SK-N-SH treated with all-trans-retinoic acid at 6 μM for 48 hours (cell line): ENCODE measurements at regions not wholly inside any gene's neighbourhood (a gene's known extent, or its start where the extent isn't known, plus 50 kb on each side); places are given as distances from the start of the nearest gene placed in this dataset.
"Not testable (repeated sequence)": the region's sequence is repeated elsewhere in the genome, so short reads cannot be mapped to it uniquely, and the experiment has no call there.

Experiments
- ATAC-seq: fragments of 200-7000 bp; cut with Tn5 transposase; 3 replicates; pipeline ENCODE4 v1.9.1; 2020; ENCODE audit warnings: mild to moderate bottlenecking, moderate library complexity
- ARNTL ChIP-seq: fragments of 450-650 bp; formaldehyde crosslinking; IDR thresholded peaks from 2 replicates; pipeline ENCODE4 v1.5.0; 2020; ENCODE audit warnings: low read depth, mild to moderate bottlenecking, moderate library complexity, borderline replicate concordance
- CSDC2 ChIP-seq: fragments of 250-450 bp; sonication (Bioruptor Pico); IDR thresholded peaks from 2 replicates; pipeline ENCODE4 v1.5.0; 2020; ENCODE audit warnings: mild to moderate bottlenecking, moderate library complexity
- ESRRG ChIP-seq: fragments of 250-450 bp; sonication (Bioruptor Pico); IDR thresholded peaks from 2 replicates; pipeline ENCODE4 v1.6.1; 2021; ENCODE audit warnings: mild to moderate bottlenecking
- GLIS3 ChIP-seq: fragments of 250-450 bp; sonication (Bioruptor Pico); IDR thresholded peaks from 2 replicates; pipeline ENCODE4 v1.5.0; 2020; ENCODE audit warnings: mild to moderate bottlenecking, moderate library complexity
- ISL1 ChIP-seq: fragments of 250-450 bp; sonication (Bioruptor Pico); IDR thresholded peaks from 2 replicates; pipeline ENCODE4 v2.1.2; 2022; ENCODE audit warnings: mild to moderate bottlenecking, moderate library complexity
- OSR1 ChIP-seq: fragments of 250-450 bp; sonication (Bioruptor Pico); IDR thresholded peaks from 2 replicates; pipeline ENCODE4 v1.8.0; 2022; ENCODE audit warnings: moderate library complexity, mild to moderate bottlenecking, inconsistent platforms
- PPARA ChIP-seq: fragments of 250-450 bp; sonication (Bioruptor Pico); IDR thresholded peaks from 2 replicates; pipeline ENCODE4 v1.5.0; 2020; ENCODE audit warnings: mild to moderate bottlenecking, borderline replicate concordance
- RARB ChIP-seq: fragments of 250-450 bp; sonication (Bioruptor Pico); IDR thresholded peaks from 2 replicates; pipeline ENCODE4 v1.8.0; 2021; ENCODE audit warnings: mild to moderate bottlenecking, moderate library complexity
- SNAI2 ChIP-seq: fragments of 250-450 bp; sonication (Bioruptor Pico); IDR thresholded peaks from 2 replicates; pipeline ENCODE4 v1.5.0; 2020; ENCODE audit warnings: mild to moderate bottlenecking, moderate library complexity
- TCF4 ChIP-seq: fragments of 250-450 bp; sonication (Bioruptor Pico); IDR thresholded peaks from 2 replicates; pipeline ENCODE4 v1.8.0; 2021; ENCODE audit warnings: mild to moderate bottlenecking, moderate library complexity, borderline replicate concordance
- ZC3H10 ChIP-seq: fragments of 250-450 bp; sonication (Bioruptor Pico); IDR thresholded peaks from 2 replicates; pipeline ENCODE4 v1.5.1; 2021; ENCODE audit warnings: mild to moderate bottlenecking, moderate library complexity
- ZFP3 ChIP-seq: fragments of 250-450 bp; sonication (Bioruptor Pico); IDR thresholded peaks from 2 replicates; pipeline ENCODE4 v1.5.0; 2020; ENCODE audit warnings: mild to moderate bottlenecking, moderate library complexity
- ZFP30 ChIP-seq: fragments of 450-650 bp; formaldehyde crosslinking; IDR thresholded peaks from 2 replicates; pipeline ENCODE4 v1.5.0; 2022; ENCODE audit warnings: mild to moderate bottlenecking, moderate library complexity
- ZNF565 ChIP-seq: fragments of 450-650 bp; formaldehyde crosslinking; conservative IDR thresholded peaks from 2 replicates; pipeline ENCODE4 v1.5.0; 2020; ENCODE audit warnings: low read depth, mild to moderate bottlenecking, moderate library complexity
- ZNF8 ChIP-seq: fragments of 450-650 bp; formaldehyde crosslinking; IDR thresholded peaks from 2 replicates; pipeline ENCODE4 v1.5.0; 2020; ENCODE audit warnings: mild to moderate bottlenecking, moderate library complexity
- TF ChIP-seq, protein P1 (sequence below): fragments of 250-450 bp; sonication (Bioruptor Pico); IDR thresholded peaks from 2 replicates; pipeline ENCODE4 v1.8.0; 2020; ENCODE audit warnings: mild to moderate bottlenecking, moderate library complexity, borderline replicate concordance
- TF ChIP-seq, protein P2 (sequence below): fragments of 250-450 bp; sonication (Bioruptor Pico); IDR thresholded peaks from 2 replicates; pipeline ENCODE4 v1.8.0; 2021; ENCODE audit warnings: low read depth, mild to moderate bottlenecking, moderate library complexity, borderline replicate concordance
- TF ChIP-seq, protein P3 (sequence below): fragments of 250-450 bp; sonication (Bioruptor Pico); IDR thresholded peaks from 2 replicates; pipeline ENCODE4 v1.5.1; 2020; ENCODE audit warnings: low read depth, mild to moderate bottlenecking, moderate library complexity
- TF ChIP-seq, protein P4 (sequence below): fragments of 250-450 bp; sonication (Bioruptor Pico); IDR thresholded peaks from 2 replicates; pipeline ENCODE4 v1.5.1; 2021; ENCODE audit warnings: mild to moderate bottlenecking, moderate library complexity
- TF ChIP-seq, protein P5 (sequence below): fragments of 250-450 bp; sonication (Bioruptor Pico); IDR thresholded peaks from 2 replicates; pipeline ENCODE4 v1.5.0; 2020; ENCODE audit warnings: mild to moderate bottlenecking, moderate library complexity

DNA sequence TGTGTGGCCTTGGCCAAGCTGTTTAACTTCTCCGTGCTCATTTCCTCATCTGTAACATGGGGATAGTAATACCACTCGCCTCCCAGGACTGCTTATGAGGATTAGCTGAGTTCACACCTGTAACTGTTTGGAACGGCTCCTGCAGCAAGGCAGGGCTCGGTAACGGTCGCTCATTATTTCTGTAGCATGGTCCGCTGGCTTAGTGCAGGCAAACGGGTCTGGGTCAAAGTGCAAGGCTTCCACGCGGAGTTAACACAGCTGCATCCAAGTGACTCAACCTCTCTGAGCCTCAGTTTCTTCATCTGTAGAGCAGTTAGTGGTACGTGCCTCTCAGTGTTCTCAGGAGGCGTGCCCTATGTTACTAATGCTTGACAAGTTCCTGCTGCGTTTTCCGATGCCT, 94.3 kb upstream of the YWHAQ start:
- no peak for ATAC-seq
- TF ChIP-seq ESRRG (CRISPR knock-in tag), result no peak
- TF ChIP-seq ZC3H10, result no peak
- no peak for TF ChIP-seq GLIS3 (CRISPR knock-in tag)
- no peak for TF ChIP-seq TCF4 (CRISPR knock-in tag)
- no peak for TF ChIP-seq RARB (CRISPR knock-in tag)
- TF ChIP-seq ZNF565, result no peak
- TF ChIP-seq SNAI2 (CRISPR knock-in tag), result no peak
- TF ChIP-seq OSR1 (CRISPR knock-in tag), result no peak
- no peak for TF ChIP-seq ZFP30
- TF ChIP-seq CSDC2 (CRISPR knock-in tag), result no peak
- TF ChIP-seq, protein P1, sequence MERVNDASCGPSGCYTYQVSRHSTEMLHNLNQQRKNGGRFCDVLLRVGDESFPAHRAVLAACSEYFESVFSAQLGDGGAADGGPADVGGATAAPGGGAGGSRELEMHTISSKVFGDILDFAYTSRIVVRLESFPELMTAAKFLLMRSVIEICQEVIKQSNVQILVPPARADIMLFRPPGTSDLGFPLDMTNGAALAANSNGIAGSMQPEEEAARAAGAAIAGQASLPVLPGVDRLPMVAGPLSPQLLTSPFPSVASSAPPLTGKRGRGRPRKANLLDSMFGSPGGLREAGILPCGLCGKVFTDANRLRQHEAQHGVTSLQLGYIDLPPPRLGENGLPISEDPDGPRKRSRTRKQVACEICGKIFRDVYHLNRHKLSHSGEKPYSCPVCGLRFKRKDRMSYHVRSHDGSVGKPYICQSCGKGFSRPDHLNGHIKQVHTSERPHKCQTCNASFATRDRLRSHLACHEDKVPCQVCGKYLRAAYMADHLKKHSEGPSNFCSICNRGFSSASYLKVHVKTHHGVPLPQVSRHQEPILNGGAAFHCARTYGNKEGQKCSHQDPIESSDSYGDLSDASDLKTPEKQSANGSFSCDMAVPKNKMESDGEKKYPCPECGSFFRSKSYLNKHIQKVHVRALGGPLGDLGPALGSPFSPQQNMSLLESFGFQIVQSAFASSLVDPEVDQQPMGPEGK, result no peak

DNA sequence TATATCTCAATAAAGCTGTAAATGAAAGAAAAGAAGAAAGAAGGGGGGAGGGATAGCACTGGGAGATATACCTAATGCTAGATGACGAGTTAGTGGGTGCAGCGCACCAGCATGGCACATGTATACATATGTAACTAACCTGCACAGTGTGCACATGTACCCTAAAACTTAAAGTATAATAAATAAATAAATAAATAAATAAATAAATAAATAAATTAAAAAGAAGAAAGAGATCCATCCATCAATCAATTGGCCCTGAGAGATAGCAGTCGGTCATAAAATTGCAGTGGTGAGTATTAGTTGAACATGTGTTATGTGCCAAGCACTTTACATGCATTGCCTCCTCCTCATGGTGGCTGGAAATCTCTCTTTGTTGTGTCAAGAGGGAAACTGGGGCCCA, 95.2 kb upstream of the YWHAQ start:
- not testable (repeated sequence) for ATAC-seq

DNA sequence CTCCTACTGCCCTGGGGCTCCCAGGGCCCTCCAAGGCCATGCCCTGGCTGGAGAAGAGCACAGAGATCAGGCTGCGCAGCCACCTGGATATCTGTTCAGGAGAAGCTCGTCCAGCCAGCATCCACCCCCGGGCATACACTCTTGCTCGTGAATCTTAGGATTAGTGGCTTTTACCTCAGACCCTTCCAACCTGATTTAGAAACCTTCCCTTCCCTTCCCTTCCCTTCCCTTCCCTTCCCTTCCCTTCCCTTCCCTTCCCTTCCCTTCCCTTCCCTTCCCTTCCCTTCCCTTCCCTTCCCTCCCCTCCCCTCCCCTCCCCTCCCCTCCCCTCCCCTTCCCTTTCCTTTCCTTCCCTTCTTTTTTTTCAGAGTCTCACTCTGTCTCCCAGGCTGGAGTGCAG, 99.7 kb upstream of the YWHAQ start:
- ATAC-seq, result not testable (repeated sequence)

DNA sequence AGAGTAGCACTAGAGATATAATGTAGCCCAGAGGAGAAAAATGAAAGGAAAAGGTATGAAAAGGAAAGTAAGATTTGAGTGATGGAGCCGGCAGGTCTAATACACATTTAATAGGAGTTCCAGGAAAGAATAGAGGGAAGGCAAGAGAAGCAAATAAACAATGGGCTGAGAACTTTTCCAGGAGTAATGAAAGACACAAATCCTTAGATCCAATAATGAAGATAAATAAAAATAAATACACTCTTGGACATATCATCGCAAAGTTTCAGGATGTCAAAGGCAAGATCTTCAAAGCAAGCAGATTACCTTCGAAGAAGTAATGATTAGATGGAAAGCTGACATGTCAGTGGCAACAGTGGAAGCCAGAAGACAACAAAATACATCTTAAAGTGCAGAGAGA, 102.0 kb upstream of the YWHAQ start:
- ATAC-seq, result no peak
- no peak for TF ChIP-seq OSR1 (CRISPR knock-in tag)
- TF ChIP-seq TCF4 (CRISPR knock-in tag), result no peak
- TF ChIP-seq, protein P2, sequence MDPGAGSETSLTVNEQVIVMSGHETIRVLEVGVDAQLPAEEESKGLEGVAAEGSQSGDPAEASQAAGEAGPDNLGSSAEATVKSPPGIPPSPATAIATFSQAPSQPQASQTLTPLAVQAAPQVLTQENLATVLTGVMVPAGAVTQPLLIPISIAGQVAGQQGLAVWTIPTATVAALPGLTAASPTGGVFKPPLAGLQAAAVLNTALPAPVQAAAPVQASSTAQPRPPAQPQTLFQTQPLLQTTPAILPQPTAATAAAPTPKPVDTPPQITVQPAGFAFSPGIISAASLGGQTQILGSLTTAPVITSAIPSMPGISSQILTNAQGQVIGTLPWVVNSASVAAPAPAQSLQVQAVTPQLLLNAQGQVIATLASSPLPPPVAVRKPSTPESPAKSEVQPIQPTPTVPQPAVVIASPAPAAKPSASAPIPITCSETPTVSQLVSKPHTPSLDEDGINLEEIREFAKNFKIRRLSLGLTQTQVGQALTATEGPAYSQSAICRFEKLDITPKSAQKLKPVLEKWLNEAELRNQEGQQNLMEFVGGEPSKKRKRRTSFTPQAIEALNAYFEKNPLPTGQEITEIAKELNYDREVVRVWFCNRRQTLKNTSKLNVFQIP (CRISPR knock-in tag), result no peak

DNA sequence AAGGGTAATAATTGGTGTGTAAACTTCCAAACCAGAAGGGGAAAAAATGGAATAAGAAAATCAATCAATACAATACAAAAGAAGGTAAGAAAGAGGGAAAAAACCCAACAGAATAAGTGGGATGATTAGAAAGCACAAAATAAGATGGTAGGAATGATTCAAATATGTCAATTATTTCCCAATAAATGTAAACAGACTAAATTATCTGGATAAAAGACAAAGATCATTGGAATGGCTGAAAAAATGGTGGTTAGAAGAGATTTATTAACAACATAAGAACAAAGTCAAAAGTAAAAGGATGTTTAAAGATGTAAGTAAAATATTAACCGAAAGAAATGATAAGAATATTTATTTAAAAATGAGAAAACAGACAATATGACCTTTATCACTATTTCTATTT, 103.5 kb upstream of the YWHAQ start:
- ATAC-seq, result no peak
- TF ChIP-seq CSDC2 (CRISPR knock-in tag) (no peak), SNAI2 (CRISPR knock-in tag) (no peak), RARB (CRISPR knock-in tag) (no peak), PPARA (CRISPR knock-in tag) (no peak), ARNTL (no peak), ISL1 (CRISPR knock-in tag) (no peak)
- TF ChIP-seq, protein P2 (CRISPR knock-in tag), result no peak
- TF ChIP-seq, protein P3, sequence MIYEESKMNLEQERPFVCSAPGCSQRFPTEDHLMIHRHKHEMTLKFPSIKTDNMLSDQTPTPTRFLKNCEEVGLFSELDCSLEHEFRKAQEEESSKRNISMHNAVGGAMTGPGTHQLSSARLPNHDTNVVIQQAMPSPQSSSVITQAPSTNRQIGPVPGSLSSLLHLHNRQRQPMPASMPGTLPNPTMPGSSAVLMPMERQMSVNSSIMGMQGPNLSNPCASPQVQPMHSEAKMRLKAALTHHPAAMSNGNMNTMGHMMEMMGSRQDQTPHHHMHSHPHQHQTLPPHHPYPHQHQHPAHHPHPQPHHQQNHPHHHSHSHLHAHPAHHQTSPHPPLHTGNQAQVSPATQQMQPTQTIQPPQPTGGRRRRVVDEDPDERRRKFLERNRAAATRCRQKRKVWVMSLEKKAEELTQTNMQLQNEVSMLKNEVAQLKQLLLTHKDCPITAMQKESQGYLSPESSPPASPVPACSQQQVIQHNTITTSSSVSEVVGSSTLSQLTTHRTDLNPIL (CRISPR knock-in tag), result no peak
- TF ChIP-seq, protein P4, sequence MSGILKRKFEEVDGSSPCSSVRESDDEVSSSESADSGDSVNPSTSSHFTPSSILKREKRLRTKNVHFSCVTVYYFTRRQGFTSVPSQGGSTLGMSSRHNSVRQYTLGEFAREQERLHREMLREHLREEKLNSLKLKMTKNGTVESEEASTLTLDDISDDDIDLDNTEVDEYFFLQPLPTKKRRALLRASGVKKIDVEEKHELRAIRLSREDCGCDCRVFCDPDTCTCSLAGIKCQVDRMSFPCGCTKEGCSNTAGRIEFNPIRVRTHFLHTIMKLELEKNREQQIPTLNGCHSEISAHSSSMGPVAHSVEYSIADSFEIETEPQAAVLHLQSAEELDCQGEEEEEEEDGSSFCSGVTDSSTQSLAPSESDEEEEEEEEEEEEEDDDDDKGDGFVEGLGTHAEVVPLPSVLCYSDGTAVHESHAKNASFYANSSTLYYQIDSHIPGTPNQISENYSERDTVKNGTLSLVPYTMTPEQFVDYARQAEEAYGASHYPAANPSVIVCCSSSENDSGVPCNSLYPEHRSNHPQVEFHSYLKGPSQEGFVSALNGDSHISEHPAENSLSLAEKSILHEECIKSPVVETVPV (CRISPR knock-in tag), result no peak

DNA sequence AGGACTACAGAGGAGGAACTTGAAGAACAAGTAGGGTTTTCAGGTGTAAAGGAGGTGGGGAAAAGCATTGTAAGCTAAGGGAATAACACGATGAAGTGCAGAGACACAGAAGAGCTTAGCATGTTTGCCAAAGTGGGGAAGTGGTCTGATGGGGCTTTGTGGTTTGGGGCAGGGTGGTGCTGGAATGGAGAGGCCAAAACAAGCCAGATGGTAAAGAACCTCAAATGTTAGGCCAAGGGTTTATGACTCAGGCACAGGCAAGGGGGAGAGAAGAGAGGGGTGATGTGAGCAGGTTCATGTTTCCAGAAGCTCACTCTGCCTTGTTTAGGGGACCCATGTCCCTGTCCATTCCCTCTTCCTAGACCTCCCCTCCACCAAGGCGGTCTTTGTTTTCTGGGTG, 104.5 kb upstream of the YWHAQ start:
- TF ChIP-seq PPARA (CRISPR knock-in tag) (no peak), RARB (CRISPR knock-in tag) (no peak), ESRRG (CRISPR knock-in tag) (no peak), TCF4 (CRISPR knock-in tag) (no peak), ZNF8 (CRISPR knock-in tag) (no peak), ZFP3 (CRISPR knock-in tag) (no peak)
- TF ChIP-seq, protein P5, sequence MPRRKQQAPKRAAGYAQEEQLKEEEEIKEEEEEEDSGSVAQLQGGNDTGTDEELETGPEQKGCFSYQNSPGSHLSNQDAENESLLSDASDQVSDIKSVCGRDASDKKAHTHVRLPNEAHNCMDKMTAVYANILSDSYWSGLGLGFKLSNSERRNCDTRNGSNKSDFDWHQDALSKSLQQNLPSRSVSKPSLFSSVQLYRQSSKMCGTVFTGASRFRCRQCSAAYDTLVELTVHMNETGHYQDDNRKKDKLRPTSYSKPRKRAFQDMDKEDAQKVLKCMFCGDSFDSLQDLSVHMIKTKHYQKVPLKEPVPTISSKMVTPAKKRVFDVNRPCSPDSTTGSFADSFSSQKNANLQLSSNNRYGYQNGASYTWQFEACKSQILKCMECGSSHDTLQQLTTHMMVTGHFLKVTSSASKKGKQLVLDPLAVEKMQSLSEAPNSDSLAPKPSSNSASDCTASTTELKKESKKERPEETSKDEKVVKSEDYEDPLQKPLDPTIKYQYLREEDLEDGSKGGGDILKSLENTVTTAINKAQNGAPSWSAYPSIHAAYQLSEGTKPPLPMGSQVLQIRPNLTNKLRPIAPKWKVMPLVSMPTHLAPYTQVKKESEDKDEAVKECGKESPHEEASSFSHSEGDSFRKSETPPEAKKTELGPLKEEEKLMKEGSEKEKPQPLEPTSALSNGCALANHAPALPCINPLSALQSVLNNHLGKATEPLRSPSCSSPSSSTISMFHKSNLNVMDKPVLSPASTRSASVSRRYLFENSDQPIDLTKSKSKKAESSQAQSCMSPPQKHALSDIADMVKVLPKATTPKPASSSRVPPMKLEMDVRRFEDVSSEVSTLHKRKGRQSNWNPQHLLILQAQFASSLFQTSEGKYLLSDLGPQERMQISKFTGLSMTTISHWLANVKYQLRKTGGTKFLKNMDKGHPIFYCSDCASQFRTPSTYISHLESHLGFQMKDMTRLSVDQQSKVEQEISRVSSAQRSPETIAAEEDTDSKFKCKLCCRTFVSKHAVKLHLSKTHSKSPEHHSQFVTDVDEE (CRISPR knock-in tag), result no peak
- TF ChIP-seq, protein P4 (CRISPR knock-in tag), result no peak
- no peak for ATAC-seq
